DND-41 (cell line): ENCODE measurements at regions not wholly inside any gene's neighbourhood (a gene's known extent, or its start where the extent isn't known, plus 50 kb on each side); places are given as distances from the start of the nearest gene placed in this dataset.

Source experiments
- CTCF ChIP-seq: IDR thresholded peaks from 2 replicates; pipeline ENCODE4 v1.5.1; 2012; ENCODE audit warnings: borderline replicate concordance, low read length, moderate library complexity, mild to moderate bottlenecking; ENCODE audit not compliant: poor library complexity, severe bottlenecking; ENCODE audit errors: extremely low read depth
- EZH2 ChIP-seq: IDR thresholded peaks from 3 replicates; pipeline ENCODE4 v1.6.1; 2012; ENCODE audit warnings: borderline replicate concordance, low read depth, mild to moderate bottlenecking, moderate library complexity, low read length, inconsistent platforms; ENCODE audit not compliant: severe bottlenecking

- no peak for TF ChIP-seq CTCF
- TF ChIP-seq EZH2: no peak
Measured at GRCh38 chr20:22762576-22763256, 178.3 kb upstream of the FOXA2 start.
